Hematopoietic multipotent progenitor cell (in vitro differentiated cells): ENCODE measurements at regions not wholly inside any gene's neighbourhood (a gene's known extent, or its start where the extent isn't known, plus 50 kb on each side); places are given as distances from the start of the nearest gene placed in this dataset.

Source experiments
- DNase-seq, 3 donors: peaks; one replicate each; pipeline ENCODE4 v3.0.0-alpha.2; 2011 to 2015; ENCODE audit warnings: low read depth in 2 of 3, low spot score in 2 of 3

GRCh38 chr2:8158711-8159110 lies 523.1 kb upstream of the ID2 start:
- no peak for DNase-seq

GRCh38 chr2:8159211-8159965 lies 522.5 kb upstream of the ID2 start:
- DNase-seq: no peak

DNA sequence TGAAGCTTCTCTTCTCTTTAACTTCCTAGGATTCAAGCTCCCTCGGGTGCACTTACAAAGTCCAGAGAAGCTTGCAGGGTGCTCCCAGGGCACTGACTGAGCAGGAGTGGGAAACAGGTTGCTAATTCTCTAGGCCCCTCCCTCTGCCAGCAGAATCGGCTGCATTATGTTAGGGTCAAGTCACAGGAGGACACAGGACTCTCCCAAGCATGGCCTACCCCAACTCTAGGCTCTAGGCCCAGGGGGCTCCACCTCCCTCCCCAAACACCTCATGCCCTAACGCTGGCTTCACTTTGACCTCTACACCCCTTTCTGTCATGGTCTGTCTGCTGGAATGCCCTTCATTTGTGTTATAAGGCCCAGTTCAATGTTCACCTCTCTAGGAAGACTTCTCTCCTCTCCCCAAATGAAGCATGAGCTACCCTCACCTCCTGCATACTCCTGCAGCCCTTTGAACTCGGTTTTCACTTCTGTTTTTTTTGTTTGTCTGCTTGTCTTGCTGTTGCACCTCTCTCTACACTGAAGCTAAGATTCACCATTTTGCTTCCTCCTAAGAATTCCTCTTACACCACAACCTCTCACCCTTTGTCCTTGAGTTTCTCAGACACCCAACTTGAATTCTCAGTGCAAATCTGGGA lies 521.8 kb upstream of the ID2 start:
- DNase-seq: no peak

DNA sequence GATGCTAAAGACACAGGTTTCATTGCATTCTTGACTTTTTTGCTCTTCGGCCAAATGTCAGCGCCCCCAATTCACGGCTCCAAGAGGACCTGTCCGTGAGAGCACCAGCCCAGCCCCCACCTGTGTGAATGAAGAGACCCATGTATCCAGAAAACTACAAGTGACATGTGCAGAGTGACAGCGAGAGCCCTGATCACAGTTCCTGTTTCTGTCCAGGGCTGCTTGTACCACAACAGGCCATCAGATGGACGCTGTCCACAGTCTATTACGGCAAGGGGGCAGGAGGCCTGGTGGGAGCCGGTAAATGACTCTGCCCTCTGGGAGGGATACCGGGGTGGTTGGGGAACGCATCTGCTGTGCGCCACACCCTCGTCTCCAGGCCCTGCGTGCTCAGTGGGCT lies 520.9 kb upstream of the ID2 start:
- no peak for DNase-seq

GRCh38 chr2:8162552-8162951 lies 519.3 kb upstream of the ID2 start:
- DNase-seq: no peak

DNA sequence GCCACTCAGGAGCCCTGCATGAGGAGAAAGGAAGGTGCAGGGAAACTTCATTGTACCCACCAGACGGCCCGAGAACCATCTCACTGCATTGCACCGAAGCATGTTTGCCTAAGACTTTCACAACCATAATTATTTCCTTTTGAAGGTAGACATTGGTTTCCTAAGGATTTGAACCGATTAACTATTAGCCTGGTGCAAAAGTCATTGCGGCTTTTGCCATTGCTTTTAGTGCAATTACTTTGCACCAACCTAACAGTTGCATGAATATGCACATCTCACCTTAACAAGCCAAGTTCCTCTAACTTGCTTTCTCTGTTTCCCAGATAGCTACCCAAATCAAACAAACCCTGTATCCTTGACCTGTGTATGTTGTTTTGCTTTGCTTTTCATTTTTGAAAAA lies 516.3 kb upstream of the ID2 start:
- no peak for DNase-seq

DNA sequence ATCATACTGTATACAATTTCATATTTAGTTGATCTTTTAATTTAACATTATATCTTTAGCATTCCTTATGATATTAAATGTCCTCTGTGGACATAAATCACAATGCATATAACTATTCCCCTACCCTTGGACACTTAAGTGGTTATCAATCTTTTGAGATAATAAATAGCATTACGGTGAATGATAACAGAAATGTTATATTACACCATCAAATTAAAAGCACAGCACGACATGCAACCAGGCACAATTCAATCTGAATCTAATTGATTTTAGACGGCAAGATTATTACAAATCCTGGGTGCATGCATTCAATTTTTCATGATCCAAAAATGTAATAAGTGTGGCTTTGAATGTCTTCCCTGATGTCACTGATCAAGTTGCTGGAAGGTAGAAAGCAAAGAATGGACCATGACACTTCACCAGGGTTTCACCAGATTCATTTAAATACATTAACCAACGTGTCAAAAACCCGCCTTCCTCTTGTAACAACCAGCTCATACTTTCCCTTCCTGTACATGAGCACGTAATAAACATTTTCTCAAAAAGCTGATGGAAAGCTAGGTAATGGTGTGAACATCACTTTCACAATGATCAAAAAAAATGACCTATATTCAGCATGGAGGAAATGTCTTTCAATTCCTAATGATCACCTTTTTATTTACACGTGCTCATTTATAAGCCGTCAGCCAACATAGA lies 513.7 kb upstream of the ID2 start:
- no peak for DNase-seq

- no peak for DNase-seq
These were observed 512.9 kb upstream of the ID2 start for GRCh38 chr2:8168876-8169424.

DNA sequence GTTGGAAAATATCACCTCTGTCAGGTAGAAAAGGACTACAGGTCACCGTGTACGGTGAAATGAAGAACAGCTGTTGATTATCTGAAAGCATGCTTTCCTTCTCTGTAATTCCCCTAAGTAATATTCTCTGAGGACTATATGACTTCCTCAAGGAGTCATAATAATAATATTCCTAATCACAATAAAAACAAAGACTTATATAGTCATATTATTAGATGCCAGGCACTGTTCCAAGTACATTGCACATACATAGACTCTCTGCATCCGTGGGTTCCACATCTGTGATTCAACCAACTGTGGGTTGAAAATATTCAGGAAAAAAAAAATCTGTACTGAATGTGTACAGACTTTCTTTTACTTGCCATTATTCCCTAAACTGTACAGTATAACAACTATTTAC lies 512.4 kb upstream of the ID2 start:
- no peak for DNase-seq

DNA sequence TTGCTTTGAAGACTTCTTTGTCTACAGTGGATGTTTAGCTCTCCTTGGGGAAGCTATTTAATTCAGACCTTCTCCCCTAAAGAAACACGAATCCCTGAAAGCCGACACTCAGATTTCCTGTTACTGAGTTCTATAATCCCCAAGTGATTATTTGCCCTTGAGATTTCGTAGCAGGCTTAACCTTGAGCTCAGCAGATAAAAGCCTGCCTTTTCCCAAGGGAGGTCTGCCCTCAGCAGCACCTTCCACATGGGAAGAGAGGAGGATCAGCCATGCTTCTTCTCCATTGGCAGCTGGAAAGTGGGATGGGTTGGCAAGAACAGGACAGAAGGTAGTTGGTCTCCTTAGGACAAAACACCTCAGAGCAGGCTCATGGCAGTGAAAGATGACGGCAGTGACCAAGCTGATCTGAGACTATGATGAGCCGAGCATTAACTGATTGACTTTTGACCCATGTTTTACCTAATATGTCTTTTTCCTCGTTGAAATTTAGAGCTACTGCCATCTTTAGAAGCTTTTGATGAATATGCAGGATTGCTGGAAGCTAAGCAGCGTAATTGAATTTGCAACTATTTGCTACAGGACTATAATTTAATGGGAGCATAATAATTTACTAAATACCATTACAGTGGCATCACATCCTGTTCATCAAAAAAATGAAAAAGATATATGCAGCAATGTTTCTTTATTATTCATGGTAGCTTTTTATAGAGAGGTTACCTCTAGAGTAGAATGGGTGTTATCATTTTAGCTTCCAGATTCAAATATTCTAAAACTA lies 511.1 kb upstream of the ID2 start:
- DNase-seq: no peak

- no peak for DNase-seq
These were observed 510.2 kb upstream of the ID2 start for GRCh38 chr2:8171608-8172007.

- no peak for DNase-seq
These were observed 509.2 kb upstream of the ID2 start for GRCh38 chr2:8172661-8173060.

GRCh38 chr2:8174641-8175257 lies 507.1 kb upstream of the ID2 start:
- DNase-seq: no peak

DNA sequence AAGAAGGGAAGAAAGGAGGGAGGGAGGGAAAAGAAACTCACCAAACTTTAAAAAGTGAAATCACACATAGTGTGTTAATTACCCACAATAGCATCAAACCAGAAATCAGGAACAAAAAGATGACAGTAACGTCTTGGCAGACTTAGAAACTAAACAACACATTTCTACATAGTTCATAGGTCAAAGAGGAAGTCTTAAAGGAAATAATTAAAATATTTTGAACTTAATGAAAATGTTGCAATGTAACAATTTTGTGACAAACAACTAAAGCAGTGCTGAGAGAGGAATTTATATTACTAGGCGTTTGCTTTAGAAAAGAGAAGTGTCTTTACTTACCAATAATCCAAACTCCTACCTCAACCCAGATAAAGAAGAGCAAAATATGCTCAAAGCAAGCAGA lies 505.0 kb upstream of the ID2 start:
- DNase-seq: peak in 1 of 3 donors; percentile 14

DNA sequence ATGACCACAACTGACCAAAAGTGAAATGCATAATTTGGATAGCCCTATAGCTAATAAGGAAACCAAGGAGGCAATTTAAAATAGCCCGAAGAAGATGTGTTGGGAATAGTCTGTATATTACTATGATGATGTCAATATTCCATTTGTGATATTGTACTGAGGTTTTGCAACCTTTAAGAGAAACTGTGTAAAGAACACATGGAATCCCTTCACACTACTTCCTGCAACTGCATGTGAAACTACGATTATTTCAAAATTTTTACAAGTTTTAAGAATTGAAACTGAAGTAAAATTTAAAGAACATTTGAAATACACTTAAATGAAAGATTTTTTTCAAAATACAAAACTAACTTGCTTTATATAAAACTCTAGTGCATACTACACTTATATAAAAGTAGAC lies 504.3 kb upstream of the ID2 start:
- no peak for DNase-seq

DNA sequence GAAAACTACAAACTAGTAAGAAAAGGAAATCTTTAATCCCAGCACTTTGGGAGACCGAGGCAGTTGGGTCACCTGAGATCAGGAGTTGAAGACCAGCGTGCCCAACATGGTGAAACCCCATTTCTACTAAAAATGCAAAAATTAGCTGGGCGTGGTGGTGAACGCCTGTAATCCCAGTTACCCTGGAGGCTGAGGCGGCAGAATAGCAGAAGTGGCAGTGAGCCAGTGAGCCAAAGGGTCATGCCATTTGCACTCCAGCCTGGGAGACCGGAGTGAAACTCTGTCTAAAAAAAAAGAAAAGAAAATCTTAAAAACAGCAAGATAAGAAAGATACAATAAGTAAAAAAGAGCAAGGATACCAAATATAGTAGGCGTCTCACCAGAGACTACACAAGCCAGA lies 502.9 kb upstream of the ID2 start:
- DNase-seq: no peak

DNA sequence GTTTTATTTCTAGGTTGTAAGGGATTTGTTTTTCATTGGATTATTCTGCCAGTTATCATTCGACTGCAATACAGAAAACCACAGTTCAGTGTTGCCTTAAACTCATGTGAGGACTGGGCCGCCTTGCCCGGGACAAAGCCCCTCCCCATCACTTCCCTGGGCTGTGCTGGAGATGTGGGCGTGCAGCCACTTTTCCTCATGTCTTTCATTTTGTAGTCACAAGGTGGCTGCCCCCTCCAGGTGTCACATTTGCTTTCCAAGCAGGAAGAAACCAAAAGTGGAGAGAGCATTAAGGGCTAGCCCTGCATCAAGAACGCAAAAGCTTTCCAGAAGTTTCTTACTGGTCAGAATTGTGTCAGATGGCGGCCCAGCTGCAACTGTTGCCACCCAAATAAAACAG lies 492.5 kb upstream of the ID2 start:
- no peak for DNase-seq

DNA sequence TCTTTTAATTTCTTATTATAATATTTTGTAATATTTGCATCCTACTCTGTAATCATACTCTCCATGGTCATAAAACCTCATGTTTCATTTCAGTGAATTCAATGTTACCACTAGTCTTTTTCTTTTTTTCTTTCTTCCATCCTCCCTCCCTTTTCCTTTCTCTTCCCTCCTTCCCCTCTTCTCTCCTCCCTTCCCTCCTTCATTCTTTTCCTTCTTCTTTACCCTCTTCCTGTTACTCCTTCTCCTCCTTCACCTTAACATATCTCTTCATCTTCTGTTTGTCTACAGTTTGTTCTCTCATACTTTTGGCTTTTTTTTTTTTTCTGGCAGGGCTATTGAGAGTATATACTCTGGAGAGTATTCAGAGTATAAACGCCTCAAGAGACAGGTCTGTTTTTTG lies 491.6 kb upstream of the ID2 start:
- no peak for DNase-seq

DNA sequence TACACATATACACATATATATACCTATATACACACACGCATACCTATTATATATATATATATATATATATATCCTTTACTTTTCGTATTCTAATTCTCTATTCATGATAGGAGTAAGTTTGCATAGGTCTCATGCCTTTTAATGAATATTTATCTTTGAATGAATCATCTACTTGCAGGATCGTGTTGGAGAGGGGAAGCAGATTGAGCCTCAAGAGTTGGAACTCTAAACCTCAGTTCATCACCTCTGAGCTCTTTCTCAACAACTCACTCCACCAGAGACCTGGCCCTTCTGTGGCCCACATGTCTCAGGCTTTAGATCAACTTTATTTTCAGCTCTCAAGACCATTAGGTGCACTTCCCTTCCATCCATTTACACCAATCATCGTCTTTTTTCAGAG lies 490.4 kb upstream of the ID2 start:
- no peak for DNase-seq

DNA sequence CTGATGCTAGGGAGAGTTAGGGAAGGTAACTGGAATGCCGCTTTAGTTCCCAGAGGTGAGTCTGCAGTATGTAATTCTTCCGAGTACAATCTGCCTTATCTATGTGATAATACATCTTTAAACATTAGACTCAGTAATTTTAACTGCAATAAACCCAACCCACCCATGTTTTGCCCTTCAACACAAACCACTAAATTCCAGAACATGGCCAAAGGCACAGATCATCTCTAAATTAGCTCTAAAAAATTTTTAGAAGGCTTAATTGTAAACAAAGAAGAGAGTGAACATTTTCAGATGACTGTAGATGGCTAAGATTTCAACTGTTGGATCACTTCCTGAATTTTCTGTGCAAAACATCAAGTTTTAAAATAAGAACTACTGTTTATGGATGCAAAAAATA lies 488.7 kb upstream of the ID2 start:
- DNase-seq: no peak
